Pons (tissue), 1 donor: ENCODE measurements at regions not wholly inside any gene's neighbourhood (a gene's known extent, or its start where the extent isn't known, plus 50 kb on each side); places are given as distances from the start of the nearest gene placed in this dataset.

Experiments used
- DNase-seq: peaks from one replicate; pipeline ENCODE4 v3.0.0-alpha.2; 2016; ENCODE audit warnings: low spot score

DNA sequence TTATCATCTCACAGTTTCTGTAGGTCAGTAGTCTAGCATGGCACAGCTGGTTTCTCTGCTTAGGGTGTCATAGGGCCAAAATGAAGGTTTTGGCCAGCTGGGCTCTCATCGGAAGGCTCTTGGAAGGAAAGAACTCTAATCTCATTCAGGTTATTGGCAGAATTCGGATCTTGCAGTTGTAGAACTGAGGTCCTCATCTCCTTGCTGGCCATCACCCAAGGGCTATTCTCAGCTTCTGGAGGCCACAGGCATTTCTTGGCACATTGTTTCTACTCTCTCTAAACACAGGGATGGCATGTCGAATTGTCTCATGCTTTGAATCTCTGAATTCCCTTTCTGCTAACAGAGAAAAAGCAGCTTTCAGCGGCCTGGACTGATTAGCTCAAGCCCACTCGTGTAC, 258.0 kb upstream of the SMARCA2 start:
- DNase-seq = no peak

DNA sequence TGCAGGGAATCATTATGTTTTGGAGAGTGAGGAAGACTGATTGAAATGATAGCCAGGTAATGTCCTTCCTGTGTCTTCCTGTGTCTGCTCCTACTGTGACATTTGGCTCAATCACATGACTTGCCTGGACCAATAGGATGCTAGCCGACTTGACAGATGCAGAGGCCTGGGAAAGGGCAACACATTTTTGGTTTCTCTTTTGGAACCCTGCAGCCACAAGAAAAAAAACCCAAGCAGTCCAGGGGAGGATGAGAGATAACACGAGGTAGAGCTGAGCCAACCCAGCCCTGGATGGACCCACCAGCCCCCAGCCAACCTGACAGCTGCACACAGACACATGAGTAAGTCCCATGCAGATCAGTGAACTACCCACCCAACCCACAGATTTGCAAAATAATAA, 256.1 kb upstream of the SMARCA2 start:
- DNase-seq = no peak

GRCh38 chr9:1759771-1760300, 255.3 kb upstream of the SMARCA2 start:
- DNase-seq = no peak

DNA sequence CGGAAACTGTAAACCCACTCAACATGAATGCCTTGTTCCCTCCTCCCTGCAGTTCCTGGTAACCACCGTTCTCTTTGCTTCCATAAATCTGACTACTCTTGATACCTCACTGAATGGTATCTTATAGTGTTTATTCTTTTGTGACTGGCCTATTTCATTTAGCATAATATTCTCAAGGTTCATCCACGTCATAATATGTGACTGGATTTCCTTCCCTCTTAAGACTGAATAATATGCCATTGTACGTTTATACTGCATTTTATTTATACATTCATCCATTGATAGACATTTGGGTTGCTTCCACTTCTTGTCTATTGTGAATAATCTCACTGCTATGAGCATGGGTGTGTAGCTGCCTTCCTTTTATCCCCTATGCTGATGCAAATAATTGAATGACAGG, 253.3 kb upstream of the SMARCA2 start:
- no peak for DNase-seq

DNA sequence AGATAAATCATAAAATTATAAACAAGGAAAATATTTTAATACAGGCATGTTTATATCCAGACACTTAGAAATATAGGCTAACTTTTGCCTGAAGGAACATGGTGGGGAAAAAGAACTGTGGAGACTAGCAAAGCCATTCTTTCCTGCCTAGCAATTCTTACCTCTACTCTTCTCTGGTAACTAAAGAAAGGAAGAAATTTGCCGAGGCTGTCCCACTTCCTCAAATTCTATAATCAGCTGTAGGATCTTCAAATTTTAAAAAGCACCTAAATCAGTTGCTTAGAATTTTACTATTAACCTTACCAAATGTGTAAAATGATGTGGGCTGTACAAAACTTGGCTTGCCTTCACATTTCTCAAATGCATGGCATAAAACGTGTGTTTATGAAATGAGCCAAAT, 249.1 kb upstream of the SMARCA2 start:
- no peak for DNase-seq

DNA sequence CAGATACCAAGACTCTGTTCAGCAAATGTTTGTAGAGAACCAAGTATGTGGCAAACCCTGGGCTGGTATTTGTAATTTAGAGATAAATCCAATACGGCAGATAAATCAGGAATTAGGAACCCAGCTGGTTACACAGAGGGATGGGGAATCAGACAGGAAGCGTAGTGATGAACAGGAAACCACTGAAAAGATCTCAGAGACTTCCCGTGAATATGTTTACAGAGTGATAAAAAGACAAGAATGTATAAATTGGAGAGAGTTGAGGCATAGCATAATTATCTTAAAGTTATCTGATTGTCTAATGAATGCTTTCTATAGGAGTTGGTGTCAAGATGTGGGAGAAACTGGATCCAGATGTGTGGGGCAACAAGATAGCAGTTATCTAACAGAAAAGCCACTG, 246.6 kb upstream of the SMARCA2 start:
- no peak for DNase-seq

DNA sequence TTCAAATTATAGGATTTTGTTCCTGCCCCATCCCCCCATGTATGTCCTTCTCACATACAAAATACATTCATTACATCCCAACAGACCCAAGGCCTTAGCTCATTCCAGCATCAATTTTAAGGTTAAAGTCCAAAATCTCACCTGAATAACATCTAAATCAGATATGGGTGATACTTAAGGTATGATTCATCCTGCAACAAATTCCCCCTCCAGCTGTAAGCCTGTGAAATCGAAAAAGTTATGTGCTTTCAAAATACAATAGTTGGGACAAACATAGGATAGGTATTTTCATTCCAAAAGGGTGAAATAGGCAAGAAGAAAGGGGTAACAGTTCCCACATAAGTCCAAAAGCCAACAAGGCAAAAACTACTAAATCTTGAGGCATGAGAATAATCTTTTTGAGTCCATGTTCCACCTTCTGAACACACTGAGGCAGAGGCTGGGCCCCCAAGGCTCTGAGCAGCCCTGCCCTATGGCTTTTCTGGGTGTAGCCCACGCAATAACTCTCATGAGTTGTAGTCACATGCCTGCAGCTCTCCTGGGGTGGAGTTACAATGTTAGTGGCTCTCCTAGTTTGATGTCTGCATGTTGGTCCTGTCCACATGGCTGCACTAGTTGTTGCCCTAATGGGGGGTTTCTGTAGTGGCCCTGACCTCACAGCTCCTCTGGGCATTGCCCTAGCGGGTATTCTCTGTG, 243.9 kb upstream of the SMARCA2 start:
- DNase-seq = no peak

GRCh38 chr9:1775230-1775629, 239.9 kb upstream of the SMARCA2 start:
- DNase-seq = no peak

GRCh38 chr9:1776668-1777067, 238.5 kb upstream of the SMARCA2 start:
- DNase-seq = no peak

DNA sequence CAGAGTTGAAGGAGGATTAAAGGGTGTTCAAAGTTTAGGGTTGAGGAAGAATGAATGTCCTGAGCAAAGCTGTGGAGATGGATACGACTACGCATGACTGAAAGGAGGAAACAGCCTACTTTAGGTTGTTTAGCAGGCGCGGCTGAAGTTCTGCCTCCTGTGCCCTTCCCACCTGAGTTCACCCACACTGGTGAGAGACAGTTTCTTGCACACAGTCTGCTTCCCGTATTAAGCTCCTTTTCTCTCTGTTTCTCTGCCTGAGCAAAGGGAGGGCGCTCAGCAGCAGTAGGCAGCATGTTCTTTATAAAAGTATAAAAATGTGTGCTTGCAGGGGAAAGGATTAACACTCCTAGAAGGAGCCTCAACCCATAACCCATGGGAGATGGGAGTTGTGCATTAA, 224.0 kb upstream of the SMARCA2 start:
- no peak for DNase-seq

- no peak for DNase-seq
Observed at GRCh38 chr9:1794547-1795270, 220.4 kb upstream of the SMARCA2 start.

DNA sequence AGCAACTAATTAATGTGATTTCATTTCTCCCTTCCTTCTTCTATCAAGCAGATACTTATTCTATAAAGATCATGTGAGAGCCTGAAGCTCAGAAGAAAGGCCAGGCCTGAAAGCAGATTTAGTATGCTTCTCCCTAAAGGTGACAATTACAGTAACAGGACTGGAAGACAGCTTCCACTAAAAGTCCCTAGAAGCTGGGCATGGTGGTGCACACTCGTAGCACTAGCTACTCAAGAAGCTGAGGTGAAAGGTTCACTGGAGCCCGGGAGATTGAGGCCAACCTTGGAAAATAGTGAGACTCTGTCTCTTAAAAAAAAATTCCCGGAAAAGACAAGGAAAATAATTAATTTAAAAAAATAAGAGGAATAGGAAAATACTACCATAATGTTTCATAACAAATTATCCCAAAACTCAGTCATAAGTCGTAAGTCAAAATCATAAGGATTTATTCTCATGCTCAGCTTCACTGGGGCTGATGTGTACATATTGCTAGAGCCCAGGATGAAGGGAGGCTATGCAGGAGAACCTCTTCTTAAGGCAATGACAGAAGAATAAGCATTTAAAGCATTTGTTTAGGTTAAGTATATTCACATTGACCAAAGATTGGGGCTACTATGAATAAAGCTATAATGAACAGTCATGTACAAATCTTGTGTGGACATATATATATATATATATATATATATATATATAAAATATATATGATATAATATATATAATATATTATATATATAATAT, 210.8 kb upstream of the SMARCA2 start:
- no peak for DNase-seq

DNA sequence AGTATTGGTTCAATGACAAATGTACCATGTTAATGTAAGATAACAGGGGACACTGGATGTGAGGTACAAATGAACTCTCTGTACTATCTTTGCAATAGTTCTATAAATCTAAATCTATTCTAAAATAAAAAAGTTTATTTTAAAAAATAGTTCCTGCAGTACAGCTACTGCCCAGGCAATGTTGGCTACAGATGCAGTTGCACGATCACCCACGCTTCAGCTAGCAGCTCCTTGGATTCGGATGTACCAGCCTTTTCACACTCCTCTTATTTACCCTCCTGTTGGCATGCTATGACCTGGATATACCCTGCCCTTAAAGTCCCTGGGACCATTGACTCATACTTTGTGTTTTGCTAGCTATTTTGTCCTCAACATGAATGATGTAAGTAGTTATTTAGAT, 185.4 kb upstream of the SMARCA2 start:
- DNase-seq = no peak

DNA sequence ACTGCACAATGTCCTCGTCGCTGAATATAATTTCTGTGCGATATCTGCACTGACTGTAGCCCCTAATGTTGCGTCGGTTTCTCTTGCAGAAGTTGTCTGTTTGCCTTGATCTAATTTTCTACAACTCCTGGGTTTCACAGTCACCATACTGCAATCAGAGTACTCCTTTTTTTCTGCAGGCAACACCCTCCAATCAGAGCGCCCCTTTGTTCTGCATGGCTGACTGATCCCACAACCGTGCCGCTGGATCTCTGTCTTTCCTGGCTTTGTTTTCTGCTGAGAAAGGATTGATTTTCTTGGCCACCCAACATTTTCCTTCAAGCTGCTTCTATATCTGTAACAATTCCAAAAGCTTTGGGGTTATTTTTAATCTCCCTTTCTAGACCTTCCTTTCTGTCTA, 182.2 kb upstream of the SMARCA2 start:
- no peak for DNase-seq

- peak; percentile 56 for DNase-seq
Observed at GRCh38 chr9:1837453-1838084, 177.6 kb upstream of the SMARCA2 start.

DNA sequence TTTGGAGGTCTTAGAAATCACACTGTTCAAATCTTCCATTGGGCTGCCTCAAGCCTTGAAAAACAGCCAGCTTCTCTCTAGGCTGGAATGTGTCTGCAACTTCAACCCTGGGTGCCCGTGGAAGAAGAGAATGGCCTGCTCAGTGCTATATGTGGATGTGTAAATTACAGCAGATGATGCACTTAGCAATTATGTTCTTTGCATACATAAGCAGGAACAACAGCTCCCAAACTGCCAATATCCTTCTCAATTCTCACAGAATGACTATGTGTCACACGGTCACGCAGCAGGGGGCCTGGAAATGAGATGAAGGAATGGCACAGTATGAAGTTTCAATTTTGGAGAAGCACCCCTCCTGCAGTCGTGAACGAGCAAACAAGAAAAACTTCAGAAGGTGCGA, 175.2 kb upstream of the SMARCA2 start:
- DNase-seq = no peak

GRCh38 chr9:1845425-1845824, 169.7 kb upstream of the SMARCA2 start:
- DNase-seq = no peak

- DNase-seq = no peak
Observed at GRCh38 chr9:1855726-1856125, 159.4 kb upstream of the SMARCA2 start.

GRCh38 chr9:1857808-1858207, 157.3 kb upstream of the SMARCA2 start:
- DNase-seq = no peak

- no peak for DNase-seq
Observed at GRCh38 chr9:1869843-1870242, 145.3 kb upstream of the SMARCA2 start.

DNA sequence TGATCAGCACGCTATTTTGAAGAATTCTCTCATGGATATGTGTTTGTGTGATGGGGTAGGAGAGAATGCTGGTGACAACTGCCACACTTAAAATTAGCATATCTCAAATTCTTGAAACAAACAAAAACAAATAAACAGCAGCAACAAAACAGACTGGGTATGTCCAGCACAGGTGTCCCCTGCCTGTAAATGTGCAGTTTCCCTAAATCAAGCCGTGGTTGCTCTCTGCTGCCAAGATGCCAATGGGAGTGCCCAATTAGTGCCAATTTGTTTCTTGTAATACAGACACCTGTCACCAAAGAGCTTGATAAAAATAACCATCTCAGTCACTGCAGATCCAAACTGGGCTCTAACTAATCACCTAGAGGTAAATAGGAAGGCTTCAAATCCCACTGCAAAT, 144.2 kb upstream of the SMARCA2 start:
- no peak for DNase-seq

GRCh38 chr9:1871626-1872419, 143.3 kb upstream of the SMARCA2 start:
- DNase-seq = no peak
